ENCODE measurements at regions not wholly inside any gene's neighbourhood (a gene's known extent, or its start where the extent isn't known, plus 50 kb on each side); places are given as distances from the start of the nearest gene placed in this dataset.

DNA sequence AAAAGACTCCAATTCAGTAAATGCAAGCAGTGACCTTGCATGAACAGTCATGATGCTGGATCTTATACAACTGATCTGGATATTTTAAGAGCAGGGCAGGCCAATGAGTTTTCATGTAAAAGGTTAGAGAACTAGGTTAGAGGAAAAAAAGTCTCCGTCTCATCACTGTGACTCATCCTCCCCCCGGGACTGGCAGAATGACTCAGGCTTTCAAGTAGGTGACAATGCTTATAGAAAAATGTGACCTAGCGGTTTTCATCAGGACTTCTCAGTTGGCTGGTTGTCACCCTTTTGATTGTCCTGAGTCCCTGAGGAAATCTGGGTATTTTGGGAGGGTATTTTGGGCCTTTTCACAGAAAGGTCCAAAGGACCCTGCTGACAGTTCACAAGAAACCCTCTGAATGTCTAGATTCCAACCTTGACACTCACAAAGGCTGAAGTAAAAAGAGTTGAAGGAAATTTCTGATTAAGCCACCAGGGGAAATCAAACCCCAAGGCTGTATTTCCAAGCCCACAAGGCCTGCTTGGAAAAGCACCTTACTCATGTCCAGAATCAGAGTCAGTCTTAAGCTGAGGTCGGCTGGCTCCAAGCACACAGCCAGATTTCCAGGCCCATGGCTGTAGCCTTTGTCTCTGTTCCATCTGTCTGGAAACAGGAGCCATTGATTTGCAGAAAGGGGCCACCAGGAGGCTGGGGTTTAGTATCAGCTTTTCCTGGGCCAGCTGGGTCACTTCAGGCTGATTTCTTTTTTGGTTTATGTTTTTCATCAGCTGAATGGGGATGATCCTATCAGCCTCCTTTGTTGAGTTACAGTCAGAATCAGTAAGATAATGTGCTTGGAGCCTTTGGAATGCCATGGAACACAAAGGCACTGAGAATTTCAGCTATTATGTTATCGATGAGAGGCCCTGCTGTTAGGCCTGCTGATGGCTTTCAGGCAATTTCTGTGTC is 226.4 kb upstream of the HABP2 start (continued):
- TF ChIP-seq TCF12 (IDR thresholded peaks at IDR 0.05), result peak; percentile 87
- peak; percentile 85 for TF ChIP-seq RXRA (IDR thresholded peaks at IDR 0.05; ENCODE audit: borderline replicate concordance, low read depth)
- TF ChIP-seq, protein P1, sequence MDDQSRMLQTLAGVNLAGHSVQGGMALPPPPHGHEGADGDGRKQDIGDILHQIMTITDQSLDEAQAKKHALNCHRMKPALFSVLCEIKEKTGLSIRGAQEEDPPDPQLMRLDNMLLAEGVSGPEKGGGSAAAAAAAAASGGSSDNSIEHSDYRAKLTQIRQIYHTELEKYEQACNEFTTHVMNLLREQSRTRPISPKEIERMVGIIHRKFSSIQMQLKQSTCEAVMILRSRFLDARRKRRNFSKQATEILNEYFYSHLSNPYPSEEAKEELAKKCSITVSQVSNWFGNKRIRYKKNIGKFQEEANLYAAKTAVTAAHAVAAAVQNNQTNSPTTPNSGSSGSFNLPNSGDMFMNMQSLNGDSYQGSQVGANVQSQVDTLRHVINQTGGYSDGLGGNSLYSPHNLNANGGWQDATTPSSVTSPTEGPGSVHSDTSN (IDR thresholded peaks at IDR 0.05), result peak; percentile 73
- no peak for TF ChIP-seq EZH2phosphoT487 (IDR thresholded peaks at IDR 0.05; ENCODE audit: borderline replicate concordance, low read depth)
- peak; percentile 55; the same call in 1 of the 2 replicates for TF ChIP-seq MAX (IDR thresholded peaks at IDR 0.05; ENCODE audit: low read depth)
- TF ChIP-seq CTCF (IDR thresholded peaks at IDR 0.05), result peak; percentile 57
- TF ChIP-seq SMC3 (IDR thresholded peaks at IDR 0.05; ENCODE audit: low read depth, low read length), result peak; percentile 7; the same call in 1 of the 2 replicates
- TF ChIP-seq JUND (IDR thresholded peaks at IDR 0.05), result peak; percentile 98
- TF ChIP-seq NFIC (IDR thresholded peaks at IDR 0.05; ENCODE audit: borderline replicate concordance), result peak; percentile 77
- TF ChIP-seq RCOR1 (IDR thresholded peaks at IDR 0.05; ENCODE audit: low read length), result peak; percentile 72
- TF ChIP-seq GATA2 (CRISPR knock-in tag; IDR thresholded peaks at IDR 0.05), result peak; percentile 74
- TF ChIP-seq MEF2A (IDR thresholded peaks at IDR 0.05; ENCODE audit: borderline replicate concordance, low read depth), result peak; percentile 74
- no peak; the same call in 1 of the 2 replicates for TF ChIP-seq GABPA (IDR thresholded peaks at IDR 0.05; ENCODE audit: low read depth)
- no peak for TF ChIP-seq NRF1 (IDR thresholded peaks at IDR 0.05; ENCODE audit: low read depth, low read length)
- TF ChIP-seq RAD21 (IDR thresholded peaks at IDR 0.05; ENCODE audit: low read length), result peak; percentile 25

GRCh38 chr10:113329121-113329596 is 223.7 kb upstream of the HABP2 start:
- Histone ChIP-seq H2AFZ (ENCODE audit: low read depth) (no peak overlapping the region), H3K27me3 (ENCODE audit: insufficient read depth) (no peaks in the 10 kb centered on the region), H3K79me2 (ENCODE audit: insufficient read depth) (no peaks in the 10 kb centered on the region), H4K20me1 (ENCODE audit: insufficient read depth) (no peaks in the 10 kb centered on the region), H3K9me3 (no peaks in the 10 kb centered on the region), H3F3A (replicated peaks; ENCODE audit: insufficient read depth) (peaks cover 38% of the 10 kb centered on the region), H3K27ac (ENCODE audit: low read depth in 2 of 2, low read length in 1 of 2) (peak overlapping the region; percentile 62 to 69; a peak in 3 of 4 replicates), H3K4me1 (ENCODE audit: control insufficient read depth in 1 of 2, insufficient read depth in 2 of 2, low read depth in 1 of 2, low read length in 1 of 2) (peaks cover 25 to 34% of the 10 kb centered on the region in 2 experiments), H3K4me3 (ENCODE audit: low read depth in 2 of 2, low read length in 1 of 2) (no peak overlapping the region), H3K9me2 (no peaks in the 10 kb centered on the region), H3K4me2 (peak overlapping the region; percentile 54), H3K9ac (no peak overlapping the region), H3K36me3 (replicated peaks in 1 of 2; ENCODE audit: control insufficient read depth in 1 of 2, insufficient read depth in 2 of 2, low read length in 1 of 2) (no peaks in the 10 kb centered on the region)
- whole genome bisulfite sequencing (ENCODE audit: low lambda C conversion rate), result 8% methylated on average over 2 of the region's 2 CpGs
- POLR2A ChIA-PET, result no interaction called here
- CTCF ChIA-PET, result interaction anchor here (1.3 to 2.2 kb wide), 3 partner anchors 14 to 56 kb away, joined by 4 to 8 read pairs (median 4); no protein-coding TSS in a partner anchor
- peak; percentile 20 for DNase-seq
- TF ChIP-seq EP300 (IDR thresholded peaks at IDR 0.05; ENCODE audit: borderline replicate concordance in 1 of 2, low read depth in 1 of 2, low read length in 1 of 2) (peak; percentile 65 to 88), SIN3A (IDR thresholded peaks at IDR 0.05; ENCODE audit: borderline replicate concordance, low read depth, low read length) (no peak), RFX5 (IDR thresholded peaks at IDR 0.05; ENCODE audit: low read length) (no peak), RAD21 (IDR thresholded peaks at IDR 0.05; ENCODE audit: low read length) (no peak), RCOR1 (IDR thresholded peaks at IDR 0.05; ENCODE audit: low read length) (peak; percentile 80), EZH2phosphoT487 (IDR thresholded peaks at IDR 0.05; ENCODE audit: borderline replicate concordance, low read depth) (no peak), JUND (IDR thresholded peaks at IDR 0.05) (peak; percentile 84), GABPA (IDR thresholded peaks at IDR 0.05; ENCODE audit: low read depth) (no peak), FOXJ3 (CRISPR knock-in tag; IDR thresholded peaks at IDR 0.05) (no peak), RXRA (IDR thresholded peaks at IDR 0.05; ENCODE audit: borderline replicate concordance, low read depth) (no peak; the same call in 1 of the 2 replicates), NFIC (IDR thresholded peaks at IDR 0.05; ENCODE audit: borderline replicate concordance) (peak; percentile 85), TCF12 (IDR thresholded peaks at IDR 0.05) (peak; percentile 85), MEF2A (IDR thresholded peaks at IDR 0.05; ENCODE audit: borderline replicate concordance, low read depth) (0 out of 2 replicates have a peak, but pooled peaks have one; percentile 9)
- TF ChIP-seq, protein P2, sequence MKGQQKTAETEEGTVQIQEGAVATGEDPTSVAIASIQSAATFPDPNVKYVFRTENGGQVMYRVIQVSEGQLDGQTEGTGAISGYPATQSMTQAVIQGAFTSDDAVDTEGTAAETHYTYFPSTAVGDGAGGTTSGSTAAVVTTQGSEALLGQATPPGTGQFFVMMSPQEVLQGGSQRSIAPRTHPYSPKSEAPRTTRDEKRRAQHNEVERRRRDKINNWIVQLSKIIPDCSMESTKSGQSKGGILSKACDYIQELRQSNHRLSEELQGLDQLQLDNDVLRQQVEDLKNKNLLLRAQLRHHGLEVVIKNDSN (IDR thresholded peaks at IDR 0.05; ENCODE audit: borderline replicate concordance, low read depth), result no peak
- TF ChIP-seq, protein P1 (IDR thresholded peaks at IDR 0.05), result peak; percentile 92
- TF ChIP-seq, protein P3, sequence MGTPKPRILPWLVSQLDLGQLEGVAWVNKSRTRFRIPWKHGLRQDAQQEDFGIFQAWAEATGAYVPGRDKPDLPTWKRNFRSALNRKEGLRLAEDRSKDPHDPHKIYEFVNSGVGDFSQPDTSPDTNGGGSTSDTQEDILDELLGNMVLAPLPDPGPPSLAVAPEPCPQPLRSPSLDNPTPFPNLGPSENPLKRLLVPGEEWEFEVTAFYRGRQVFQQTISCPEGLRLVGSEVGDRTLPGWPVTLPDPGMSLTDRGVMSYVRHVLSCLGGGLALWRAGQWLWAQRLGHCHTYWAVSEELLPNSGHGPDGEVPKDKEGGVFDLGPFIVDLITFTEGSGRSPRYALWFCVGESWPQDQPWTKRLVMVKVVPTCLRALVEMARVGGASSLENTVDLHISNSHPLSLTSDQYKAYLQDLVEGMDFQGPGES (IDR thresholded peaks at IDR 0.05; ENCODE audit: low read depth, low read length), result no peak
